Peyer's patch (tissue), 4 donors: ENCODE measurements at regions not wholly inside any gene's neighbourhood (a gene's known extent, or its start where the extent isn't known, plus 50 kb on each side); places are given as distances from the start of the nearest gene placed in this dataset.

Experiments
- DNase-seq, 3 donors: peaks; one replicate each; pipeline ENCODE4 v3.0.0-alpha.2; 2017 to 2019
- H3K27ac ChIP-seq, 4 donors: fragments of 200-600 bp; sonication (generic); one replicate each; pipeline ENCODE4 v1.5.1; 2016 to 2019
- H3K27me3 ChIP-seq, 2 donors: fragments of 200-600 bp; sonication (generic); one replicate each; pipeline ENCODE4 v1.5.1; 2019
- H3K36me3 ChIP-seq, 3 donors: fragments of 200-600 bp; sonication (generic); one replicate each; pipeline ENCODE4 v1.5.1; 2016 to 2019
- H3K4me1 ChIP-seq, 4 donors: fragments of 200-600 bp; sonication (generic); one replicate each; pipeline ENCODE4 v1.5.1; 2016 to 2019
- H3K4me3 ChIP-seq, 4 donors: fragments of 200-600 bp; sonication (generic); 1 replicate in 3 of 4; 2 replicates in 1 of 4; pipeline ENCODE4 v1.5.1; 2016 to 2019; ENCODE audit warnings: mild to moderate bottlenecking in 1 of 4
- H3K9me3 ChIP-seq, 4 donors: fragments of 200-600 bp; sonication (generic); one replicate each; pipeline ENCODE4 v1.5.1; 2016 to 2019; ENCODE audit warnings: mild to moderate bottlenecking in 1 of 4
- POLR2A ChIP-seq, 2 donors: fragments of 450-650 bp; IDR thresholded peaks; one replicate each; pipeline ENCODE4 v1.5.1; 2017; ENCODE audit warnings: antibody characterized with exemption in 2 of 2, mild to moderate bottlenecking in 2 of 2, moderate library complexity in 2 of 2
- TF ChIP-seq, protein P1 (sequence below), 6 experiments: fragments of 450-650 bp in 4 of 6; fragments of 200-600 bp in 2 of 6; sonication (generic) in 1 of 6; IDR thresholded peaks; one replicate each; pipeline ENCODE4 v1.5.1; 2017 to 2019; ENCODE audit warnings: antibody characterized with exemption in 6 of 6, mild to moderate bottlenecking in 3 of 6, moderate library complexity in 1 of 6

DNA sequence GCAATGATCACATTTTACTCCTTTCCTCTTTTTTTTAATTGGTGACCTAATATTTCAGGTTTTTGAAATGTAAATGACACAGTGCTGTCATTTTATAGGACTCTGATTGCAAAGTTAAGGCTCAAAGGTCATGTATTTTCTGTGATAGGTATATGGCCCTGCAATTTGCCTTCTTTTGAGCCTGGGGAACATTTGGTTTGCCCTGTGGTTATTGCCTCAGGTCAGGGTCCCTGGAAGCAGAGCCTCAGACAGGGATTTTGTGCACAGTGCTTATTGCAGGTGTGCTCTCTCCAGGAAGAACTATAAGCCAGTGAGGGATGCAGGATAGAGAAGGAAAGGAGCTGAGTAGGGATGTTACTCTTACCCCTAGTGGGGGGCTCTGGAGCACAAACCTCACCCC lies 229.3 kb upstream of the ECI2 start:
- H3K4me3 ChIP-seq, result no peak overlapping the region
- peak overlapping the region in 1 of 4 donors; percentile 1 for H3K27ac ChIP-seq
- no peak for DNase-seq
- H3K36me3 ChIP-seq, result no peaks in the 10 kb centered on the region
- H3K9me3 ChIP-seq, result no peaks in the 10 kb centered on the region
- H3K27me3 ChIP-seq, result no peaks in the 10 kb centered on the region
- peaks cover 0 to 6% (median 0%) of the 10 kb centered on the region in 4 donors for H3K4me1 ChIP-seq
- TF ChIP-seq, protein P1, sequence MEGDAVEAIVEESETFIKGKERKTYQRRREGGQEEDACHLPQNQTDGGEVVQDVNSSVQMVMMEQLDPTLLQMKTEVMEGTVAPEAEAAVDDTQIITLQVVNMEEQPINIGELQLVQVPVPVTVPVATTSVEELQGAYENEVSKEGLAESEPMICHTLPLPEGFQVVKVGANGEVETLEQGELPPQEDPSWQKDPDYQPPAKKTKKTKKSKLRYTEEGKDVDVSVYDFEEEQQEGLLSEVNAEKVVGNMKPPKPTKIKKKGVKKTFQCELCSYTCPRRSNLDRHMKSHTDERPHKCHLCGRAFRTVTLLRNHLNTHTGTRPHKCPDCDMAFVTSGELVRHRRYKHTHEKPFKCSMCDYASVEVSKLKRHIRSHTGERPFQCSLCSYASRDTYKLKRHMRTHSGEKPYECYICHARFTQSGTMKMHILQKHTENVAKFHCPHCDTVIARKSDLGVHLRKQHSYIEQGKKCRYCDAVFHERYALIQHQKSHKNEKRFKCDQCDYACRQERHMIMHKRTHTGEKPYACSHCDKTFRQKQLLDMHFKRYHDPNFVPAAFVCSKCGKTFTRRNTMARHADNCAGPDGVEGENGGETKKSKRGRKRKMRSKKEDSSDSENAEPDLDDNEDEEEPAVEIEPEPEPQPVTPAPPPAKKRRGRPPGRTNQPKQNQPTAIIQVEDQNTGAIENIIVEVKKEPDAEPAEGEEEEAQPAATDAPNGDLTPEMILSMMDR (IDR thresholded peaks at IDR 0.05), result no peak
- no peak for TF ChIP-seq POLR2A (IDR thresholded peaks at IDR 0.05)

DNA sequence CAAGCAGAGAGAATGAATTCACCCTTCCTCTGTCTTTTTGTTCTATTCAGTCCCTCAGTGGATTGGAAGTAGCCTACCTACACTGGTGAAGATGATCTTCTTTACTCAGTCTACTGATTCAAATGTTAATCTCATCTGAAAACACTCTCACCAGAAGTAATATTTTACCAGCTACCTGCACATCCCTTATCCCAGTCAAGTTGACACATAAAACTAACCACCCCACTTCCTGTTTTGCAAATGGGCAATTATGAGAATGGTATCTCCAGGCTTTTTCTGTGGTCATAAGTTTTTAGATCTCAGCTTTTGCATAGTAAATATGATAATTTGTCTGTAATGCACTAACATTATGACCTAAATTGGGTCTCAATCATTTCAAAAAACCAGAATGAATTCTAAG lies 228.8 kb upstream of the ECI2 start:
- peaks cover 0 to 9% (median 0%) of the 10 kb centered on the region in 4 donors for H3K4me1 ChIP-seq
- no peaks in the 10 kb centered on the region for H3K27me3 ChIP-seq
- no peak for DNase-seq
- no peaks in the 10 kb centered on the region for H3K36me3 ChIP-seq
- H3K9me3 ChIP-seq, result no peaks in the 10 kb centered on the region
- H3K4me3 ChIP-seq, result no peak overlapping the region
- no peak overlapping the region for H3K27ac ChIP-seq
- no peak for TF ChIP-seq POLR2A (IDR thresholded peaks at IDR 0.05)
- TF ChIP-seq, protein P1 (IDR thresholded peaks at IDR 0.05), result no peak

DNA sequence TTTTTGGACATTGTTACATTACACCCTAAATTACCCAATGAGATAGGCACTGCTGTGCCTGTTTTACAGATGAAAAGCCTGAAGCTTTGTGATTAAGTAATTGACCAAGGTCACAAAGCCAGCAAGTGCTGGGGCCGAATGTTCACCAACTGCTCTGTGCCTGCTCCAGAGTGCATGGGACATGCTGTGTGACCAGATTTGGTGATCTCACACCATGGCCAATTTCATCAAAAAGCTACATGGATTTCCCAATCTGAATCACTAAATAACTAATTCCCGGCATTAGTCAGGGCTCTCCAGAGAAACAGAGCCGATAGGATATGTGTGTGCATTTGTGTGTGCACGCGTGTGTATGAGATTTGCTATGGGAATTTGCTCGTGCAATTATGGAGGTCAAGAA lies 228.3 kb upstream of the ECI2 start:
- Histone ChIP-seq H3K27me3 (no peaks in the 10 kb centered on the region), H3K9me3 (no peaks in the 10 kb centered on the region), H3K27ac (no peak overlapping the region), H3K4me3 (no peak overlapping the region), H3K4me1 (peaks cover 0 to 12% (median 0%) of the 10 kb centered on the region in 4 donors), H3K36me3 (no peaks in the 10 kb centered on the region)
- TF ChIP-seq POLR2A (IDR thresholded peaks at IDR 0.05), result no peak
- TF ChIP-seq, protein P1 (IDR thresholded peaks at IDR 0.05), result no peak
- DNase-seq, result no peak

DNA sequence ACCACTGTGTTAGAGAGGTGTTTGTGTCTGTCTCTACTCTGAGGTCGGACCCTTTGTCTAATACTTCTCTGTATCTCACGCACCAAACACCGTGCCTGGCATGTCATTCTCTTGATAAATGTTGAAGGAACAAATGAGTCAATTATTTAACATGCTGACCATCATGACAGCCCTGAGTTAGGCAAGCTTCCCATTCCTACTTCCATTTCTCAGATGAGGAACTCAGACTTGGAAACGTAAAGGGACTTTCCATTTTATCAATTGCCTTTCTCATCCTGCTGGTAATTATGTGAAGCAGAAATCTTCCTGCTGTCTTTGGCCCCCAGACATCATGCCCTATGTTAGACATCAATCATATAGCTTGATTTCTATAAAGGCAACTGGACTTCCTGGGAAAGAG lies 227.0 kb upstream of the ECI2 start:
- no peak for DNase-seq
- no peaks in the 10 kb centered on the region for H3K9me3 ChIP-seq
- H3K4me3 ChIP-seq, result no peak overlapping the region
- no peak for TF ChIP-seq POLR2A (IDR thresholded peaks at IDR 0.05)
- TF ChIP-seq, protein P1 (IDR thresholded peaks at IDR 0.05), result no peak
- no peak overlapping the region for H3K27ac ChIP-seq
- peaks cover 0 to 12% (median 0%) of the 10 kb centered on the region in 4 donors for H3K4me1 ChIP-seq
- H3K36me3 ChIP-seq, result no peaks in the 10 kb centered on the region
- H3K27me3 ChIP-seq, result no peaks in the 10 kb centered on the region

DNA sequence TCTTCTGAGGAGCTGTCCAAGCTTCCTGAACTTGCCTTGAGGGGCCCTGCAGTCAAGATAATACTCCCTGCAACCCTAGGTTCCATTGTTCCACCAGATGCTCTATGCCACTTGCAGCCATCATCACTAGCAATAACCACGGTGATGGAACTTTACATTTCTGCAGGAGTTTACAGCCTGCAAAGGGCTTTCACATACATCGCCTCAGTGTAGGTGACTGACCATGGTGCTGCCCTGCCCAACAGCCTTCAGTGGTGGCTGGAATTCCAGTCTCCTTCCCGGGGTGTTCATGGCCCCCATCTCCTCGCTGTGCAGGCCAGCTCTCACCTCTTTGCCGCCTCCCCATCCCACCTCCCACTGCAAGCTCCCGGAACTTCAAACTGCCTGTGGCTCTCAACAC lies 225.5 kb upstream of the ECI2 start:
- no peaks in the 10 kb centered on the region for H3K36me3 ChIP-seq
- H3K4me1 ChIP-seq, result peaks cover 0 to 12% (median 0%) of the 10 kb centered on the region in 4 donors
- DNase-seq, result no peak
- H3K9me3 ChIP-seq, result no peaks in the 10 kb centered on the region
- TF ChIP-seq, protein P1 (IDR thresholded peaks at IDR 0.05), result no peak
- no peak for TF ChIP-seq POLR2A (IDR thresholded peaks at IDR 0.05)
- no peak overlapping the region for H3K27ac ChIP-seq
- no peak overlapping the region for H3K4me3 ChIP-seq
- H3K27me3 ChIP-seq, result no peaks in the 10 kb centered on the region
